ENCODE measurements at regions not wholly inside any gene's neighbourhood (a gene's known extent, or its start where the extent isn't known, plus 50 kb on each side); places are given as distances from the start of the nearest gene placed in this dataset.

- no peak for DNase-seq (ENCODE audit: low spot score)
- TF ChIP-seq CTCF (IDR thresholded peaks at IDR 0.05; ENCODE audit: extremely low read depth, missing control alignments) = no peak
Measured at GRCh38 chr3:118587847-118588246, 446.8 kb downstream of the IGSF11 start.

- TF ChIP-seq CTCF (IDR thresholded peaks at IDR 0.05; ENCODE audit: extremely low read depth, missing control alignments) = no peak
- DNase-seq (ENCODE audit: low spot score) = no peak
Measured at GRCh38 chr3:118593277-118593670, 441.4 kb downstream of the IGSF11 start.

GRCh38 chr3:118597184-118597583, 437.5 kb downstream of the IGSF11 start:
- TF ChIP-seq CTCF (IDR thresholded peaks at IDR 0.05; ENCODE audit: extremely low read depth, missing control alignments) = no peak
- DNase-seq (ENCODE audit: low spot score) = no peak

GRCh38 chr3:118607915-118608820, 426.5 kb downstream of the IGSF11 start:
- DNase-seq (ENCODE audit: low spot score) = no peak
- no peak for TF ChIP-seq CTCF (IDR thresholded peaks at IDR 0.05; ENCODE audit: extremely low read depth, missing control alignments)

- no peak for DNase-seq (ENCODE audit: low spot score)
- TF ChIP-seq CTCF (IDR thresholded peaks at IDR 0.05; ENCODE audit: extremely low read depth, missing control alignments) = no peak
Measured at GRCh38 chr3:118618247-118619040, 416.2 kb downstream of the IGSF11 start.

- DNase-seq (ENCODE audit: low spot score) = no peak
- TF ChIP-seq CTCF (IDR thresholded peaks at IDR 0.05; ENCODE audit: extremely low read depth, missing control alignments) = no peak
Measured at GRCh38 chr3:118626453-118626852, 408.2 kb downstream of the IGSF11 start.

Data from GM20000 (cell line).